H1 (cell line): ENCODE measurements at regions not wholly inside any gene's neighbourhood (a gene's known extent, or its start where the extent isn't known, plus 50 kb on each side); places are given as distances from the start of the nearest gene placed in this dataset.

Source experiments
- CTCF ChIA-PET: fragments of 300-600 bp; sonication (Branson Sonifier 250); formaldehyde crosslinking; loops from one replicate; lab custom pipeline; 2021; ENCODE audit not compliant: partially characterized antibody; lab: Charles Lee
- POLR2A ChIA-PET: fragments of 300-600 bp; sonication (Branson Sonifier 250); formaldehyde crosslinking; loops from one replicate; lab custom pipeline; 2021; ENCODE audit warnings: inconsistent platforms; ENCODE audit not compliant: partially characterized antibody; lab: Charles Lee
- DNase-seq, 2 experiments: peaks; one replicate each; pipeline versions ENCODE4 v3.0.0 to v3.0.0-alpha.2; 2010 to 2022; ENCODE audit warnings: low spot score in 2 of 2, low read depth in 1 of 2, mixed read lengths in 1 of 2
- FAIRE-seq: peaks from 2 replicates; lab custom pipeline; 2011; peaks lifted over from hg19 to GRCh38; lab: Jason Lieb, UNC
- H2AFZ ChIP-seq: 2 replicates; pipeline ENCODE4 v1.8.1; 2012; ENCODE audit warnings: low read length, inconsistent platforms
- H2AK5ac ChIP-seq: 2 replicates; pipeline ENCODE4 v1.6.1; 2013; ENCODE audit warnings: low read depth, low read length
- H2BK120ac ChIP-seq: replicated peaks from 2 replicates; pipeline ENCODE3; 2013; ENCODE audit warnings: low read depth, low read length, inconsistent platforms
- H2BK12ac ChIP-seq: 2 replicates; pipeline ENCODE4 v1.6.1; 2013; ENCODE audit warnings: low read depth, low read length
- H2BK15ac ChIP-seq: 2 replicates; pipeline ENCODE4 v1.6.1; 2013; ENCODE audit warnings: low read length
- H2BK20ac ChIP-seq: 2 replicates; pipeline ENCODE4 v1.6.1; 2013; ENCODE audit warnings: low read length
- H2BK5ac ChIP-seq: 2 replicates; pipeline ENCODE4 v1.6.1; 2013; ENCODE audit warnings: low read depth, low read length
- H3K14ac ChIP-seq: 2 replicates; pipeline ENCODE4 v1.6.1; 2013; ENCODE audit warnings: inconsistent platforms; ENCODE audit not compliant: insufficient read length
- H3K18ac ChIP-seq: 2 replicates; pipeline ENCODE4 v1.6.1; 2013; ENCODE audit warnings: low read length; ENCODE audit errors: extremely low read depth
- H3K23ac ChIP-seq: 2 replicates; pipeline ENCODE4 v1.6.1; 2013; ENCODE audit warnings: inconsistent platforms; ENCODE audit not compliant: insufficient read length
- H3K23me2 ChIP-seq: 2 replicates; pipeline ENCODE4 v1.6.1; 2013; ENCODE audit warnings: low read depth, low read length
- H3K27ac ChIP-seq: 2 replicates; pipeline ENCODE4 v1.6.1; 2011; ENCODE audit warnings: low read depth, low read length, inconsistent platforms
- H3K27me3 ChIP-seq, 4 experiments: replicated peaks in 1 of 4; 1 replicate in 1 of 4; 2 replicates in 3 of 4; pipeline versions ENCODE4 v1.6.1 to v1.8.1; 2011 to 2013; ENCODE audit warnings: low read length in 3 of 4, mild to moderate bottlenecking in 3 of 4, inconsistent platforms in 2 of 4, mixed read lengths in 2 of 4, moderate library complexity in 1 of 4; ENCODE audit not compliant: control insufficient read depth in 3 of 4, insufficient read depth in 3 of 4; ENCODE audit errors: extremely low read depth in 1 of 4
- H3K36me3 ChIP-seq, 4 experiments: 2 replicates each; pipeline versions ENCODE4 v1.6.1 to v1.8.1; 2011 to 2013; ENCODE audit warnings: mild to moderate bottlenecking in 4 of 4, low read length in 3 of 4, moderate library complexity in 2 of 4, control low read depth in 1 of 4, inconsistent platforms in 1 of 4; ENCODE audit not compliant: insufficient read depth in 4 of 4, control insufficient read depth in 2 of 4
- H3K4ac ChIP-seq: replicated peaks from 2 replicates; pipeline ENCODE3; 2013; ENCODE audit warnings: low read length, low read depth, mixed read lengths, inconsistent platforms; ENCODE audit not compliant: insufficient read length
- H3K4me1 ChIP-seq, 4 experiments: replicated peaks in 1 of 4; 1 replicate in 1 of 4; 2 replicates in 3 of 4; pipeline versions ENCODE4 v1.6.1 to v1.8.1; 2011 to 2013; ENCODE audit warnings: low read length in 3 of 4, inconsistent platforms in 2 of 4, mixed read lengths in 1 of 4; ENCODE audit not compliant: insufficient read depth in 4 of 4, control insufficient read depth in 3 of 4
- H3K4me2 ChIP-seq, 2 experiments: 2 replicates each; pipeline versions ENCODE4 v1.6.1 to v1.8.1; 2011 to 2013; ENCODE audit warnings: low read depth in 2 of 2, low read length in 2 of 2, control low read depth in 1 of 2, inconsistent platforms in 1 of 2, mild to moderate bottlenecking in 1 of 2; ENCODE audit not compliant: insufficient read depth in 1 of 2
- H3K4me3 ChIP-seq, 4 experiments: fragments of 200-600, 300-600 bp in 1 of 4; sonication (generic), shearing (Covaris generic), sonication (Bioruptor Twin) in 1 of 4; 2 replicates each; pipeline versions ENCODE4 v1.5.1 to v1.8.1; 2011 to 2016; ENCODE audit warnings: low read length in 4 of 4, low read depth in 3 of 4, control low read depth in 2 of 4, inconsistent platforms in 2 of 4, mild to moderate bottlenecking in 2 of 4, mixed read lengths in 1 of 4, moderate library complexity in 1 of 4; ENCODE audit not compliant: insufficient read depth in 2 of 4; ENCODE audit errors: extremely low read depth in 1 of 4
- H3K56ac ChIP-seq: replicated peaks from 2 replicates; pipeline ENCODE3; 2013; ENCODE audit warnings: low read depth, mild to moderate bottlenecking, mixed read lengths, low read length, inconsistent platforms; ENCODE audit not compliant: insufficient read length
- H3K79me1 ChIP-seq: 2 replicates; pipeline ENCODE4 v1.6.1; 2013; ENCODE audit warnings: low read depth, low read length, control low read depth
- H3K79me2 ChIP-seq, 2 experiments: 2 replicates each; pipeline versions ENCODE4 v1.6.1 to v1.8.1; 2012 to 2013; ENCODE audit warnings: low read length in 2 of 2, mild to moderate bottlenecking in 2 of 2, inconsistent platforms in 1 of 2; ENCODE audit not compliant: insufficient read depth in 2 of 2, control insufficient read depth in 1 of 2
- H3K9ac ChIP-seq, 4 experiments: replicated peaks in 1 of 4; 1 replicate in 1 of 4; 2 replicates in 3 of 4; pipeline versions ENCODE4 v1.6.1 to v1.8.1; 2011 to 2013; ENCODE audit warnings: low read depth in 3 of 4, low read length in 3 of 4, control low read depth in 2 of 4, mild to moderate bottlenecking in 2 of 4, moderate library complexity in 2 of 4, inconsistent platforms in 1 of 4; ENCODE audit errors: extremely low read depth in 1 of 4
- H3K9me3 ChIP-seq, 2 experiments: 2 replicates each; pipeline versions ENCODE4 v1.6.1 to v1.8.1; 2012 to 2013; ENCODE audit warnings: mild to moderate bottlenecking in 2 of 2, moderate library complexity in 2 of 2, control low read depth in 1 of 2, inconsistent platforms in 1 of 2, low read depth in 1 of 2, low read length in 1 of 2, mixed read lengths in 1 of 2; ENCODE audit not compliant: insufficient read depth in 2 of 2
- H4K20me1 ChIP-seq, 2 experiments: replicated peaks in 1 of 2; 2 replicates each; pipeline versions ENCODE3 to v1.8.1; 2011 to 2013; ENCODE audit warnings: inconsistent platforms in 2 of 2, low read length in 2 of 2, mild to moderate bottlenecking in 1 of 2; ENCODE audit not compliant: insufficient read depth in 2 of 2, control insufficient read depth in 1 of 2
- H4K5ac ChIP-seq: 2 replicates; pipeline ENCODE4 v1.6.1; 2013; ENCODE audit warnings: low read length, low read depth, mixed read lengths, inconsistent platforms; ENCODE audit not compliant: insufficient read length
- H4K8ac ChIP-seq: 2 replicates; pipeline ENCODE4 v1.8.0; 2013; ENCODE audit warnings: mild to moderate bottlenecking, moderate library complexity, low read length, inconsistent platforms; ENCODE audit not compliant: insufficient read depth; ENCODE audit errors: extremely low read depth
- H4K91ac ChIP-seq: replicated peaks from 2 replicates; pipeline ENCODE3; 2013; ENCODE audit warnings: low read length, mixed read lengths, inconsistent platforms; ENCODE audit not compliant: insufficient read length
- ATF2 ChIP-seq: IDR thresholded peaks from 2 replicates; pipeline ENCODE4 v1.6.1; 2012; ENCODE audit warnings: low read length, inconsistent platforms
- CHD1 ChIP-seq: IDR thresholded peaks from 2 replicates; pipeline ENCODE4 v1.6.1; 2012; ENCODE audit warnings: low read depth, low read length, improper control_type of control experiment
- CTCF ChIP-seq, 3 experiments: IDR thresholded peaks; 1 replicate in 2 of 3; 2 replicates in 1 of 3; pipeline versions ENCODE4 v1.5.1 to v1.6.1; 2011; ENCODE audit warnings: low read length in 3 of 3, mild to moderate bottlenecking in 3 of 3, inconsistent platforms in 2 of 3, low read depth in 1 of 3, moderate library complexity in 1 of 3; ENCODE audit not compliant: insufficient read depth in 1 of 3; ENCODE audit errors: control extremely low read depth in 1 of 3
- EZH2 ChIP-seq: fragments of 200-600 bp; sonication (generic); IDR thresholded peaks from 2 replicates; pipeline ENCODE4 v1.7.1; 2012; ENCODE audit warnings: low read depth, mild to moderate bottlenecking, moderate library complexity, low read length, inconsistent platforms; ENCODE audit not compliant: severe bottlenecking
- JUND ChIP-seq: IDR thresholded peaks from 2 replicates; pipeline ENCODE4 v1.6.1; 2011; ENCODE audit warnings: mild to moderate bottlenecking, improper control_type of control experiment, low read length
- RNF2 ChIP-seq: fragments of 200-900, 300-1000 bp; sonication (generic); IDR thresholded peaks from 2 replicates; pipeline ENCODE4 v1.7.1; 2016; ENCODE audit warnings: borderline replicate concordance, low read depth, mild to moderate bottlenecking, antibody characterized with exemption, low read length; ENCODE audit not compliant: poor library complexity, severe bottlenecking; ENCODE audit errors: missing control alignments
- SRF ChIP-seq: IDR thresholded peaks from 2 replicates; pipeline ENCODE4 v1.6.1; 2011; ENCODE audit warnings: mild to moderate bottlenecking, low read depth, low read length, moderate library complexity
- TBP ChIP-seq: IDR thresholded peaks from 2 replicates; pipeline ENCODE4 v1.6.1; 2011; ENCODE audit warnings: low read depth, low read length, improper control_type of control experiment
- WGBS, 2 experiments: shearing (Covaris generic) in 1 of 2; methylation state at CpG; one replicate each; pipeline versions ENCODE4 v1.1.6 to v1.1.7; 2013 to 2015; ENCODE audit warnings: low lambda C conversion rate in 2 of 2, mixed read lengths in 2 of 2, inconsistent platforms in 1 of 2, low coverage in 1 of 2, missing lambda C conversion rate in 1 of 2; ENCODE audit not compliant: insufficient replicate concordance in 2 of 2, insufficient coverage in 1 of 2, insufficient read length in 1 of 2; ENCODE audit errors: extremely low coverage in 1 of 2, missing lambda C conversion rate in 1 of 2; 5-methylcytosine and 5-hydroxymethylcytosine counted together
- TF ChIP-seq, protein P1 (sequence below): IDR thresholded peaks from 2 replicates; pipeline ENCODE4 v1.6.1; 2012; ENCODE audit warnings: inconsistent platforms

DNA sequence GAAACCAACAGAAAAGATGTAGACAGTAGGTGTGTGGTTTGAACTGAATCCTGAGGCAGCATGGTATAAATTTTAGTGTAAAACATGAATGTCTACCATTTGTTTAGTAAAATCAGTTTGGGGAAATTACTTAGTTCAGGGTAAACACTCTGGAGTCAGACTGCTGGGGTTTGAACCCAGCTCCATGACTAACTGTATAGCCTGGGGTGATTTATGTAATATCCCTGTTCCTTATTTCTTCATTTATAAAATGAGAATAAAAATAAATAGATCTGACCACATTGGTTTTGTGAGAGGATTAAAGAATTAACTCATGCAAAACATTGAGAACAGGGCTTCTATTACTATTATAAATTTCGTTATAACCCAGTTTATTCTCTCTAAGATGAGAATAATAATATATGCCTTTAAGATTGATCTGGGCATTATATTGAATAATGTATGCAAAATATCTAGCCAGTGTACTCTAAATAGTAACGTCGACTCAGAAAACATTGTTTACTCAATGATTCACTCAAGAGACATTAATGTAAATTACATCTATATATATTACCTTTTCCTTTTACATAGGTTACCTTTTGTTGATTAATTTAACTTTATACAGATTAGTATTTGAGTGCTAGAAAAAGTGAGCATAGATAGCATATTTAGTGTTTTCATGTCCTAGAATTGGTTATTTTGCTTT, 120.6 kb upstream of the KCNJ16 start:
- H3K9ac ChIP-seq = no peak overlapping the region
- no peaks in the 10 kb centered on the region for H3K79me2 ChIP-seq
- TF ChIP-seq, protein P1, sequence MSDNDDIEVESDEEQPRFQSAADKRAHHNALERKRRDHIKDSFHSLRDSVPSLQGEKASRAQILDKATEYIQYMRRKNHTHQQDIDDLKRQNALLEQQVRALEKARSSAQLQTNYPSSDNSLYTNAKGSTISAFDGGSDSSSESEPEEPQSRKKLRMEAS = no peak
- TF ChIP-seq ATF2 = no peak
- no peak for TF ChIP-seq TBP
- TF ChIP-seq SRF = no peak
- TF ChIP-seq JUND = no peak
- no peak for TF ChIP-seq CTCF (IDR thresholded peaks at IDR 0.05; ENCODE audit: control extremely low read depth in 1 of 3, insufficient read depth in 1 of 3, low read depth in 1 of 3, low read length in 3 of 3)
- TF ChIP-seq RNF2 = no peak
- TF ChIP-seq CHD1 = no peak
- no peak for TF ChIP-seq EZH2
- TF ChIP-seq, all 59 proteins: peak for 0
- H3K23ac ChIP-seq = no peak overlapping the region
- no peak overlapping the region for H3K27ac ChIP-seq
- no peaks in the 10 kb centered on the region for H3K27me3 ChIP-seq
- 91% methylated on average over 3 of the region's 3 CpGs; no CpG with 5 or more reads in 1 of the 2 experiments for WGBS, 2 experiments
- ChIA-PET POLR2A (no interaction called here), CTCF (no interaction called here)
- no peak overlapping the region for H4K5ac ChIP-seq
- H3K14ac ChIP-seq = no peak overlapping the region
- no peak overlapping the region for H2AFZ ChIP-seq
- no peak overlapping the region for H2BK12ac ChIP-seq
- no peak overlapping the region for H3K4ac ChIP-seq
- no peaks in the 10 kb centered on the region for H3K79me1 ChIP-seq
- no peak overlapping the region for H2AK5ac ChIP-seq
- H3K36me3 ChIP-seq = no peaks in the 10 kb centered on the region
- H3K4me1 ChIP-seq = no peaks in the 10 kb centered on the region
- H3K18ac ChIP-seq = no peak overlapping the region
- no peak overlapping the region for H2BK15ac ChIP-seq
- H4K20me1 ChIP-seq = no peaks in the 10 kb centered on the region
- no peak overlapping the region for H4K8ac ChIP-seq
- H4K91ac ChIP-seq = no peak overlapping the region
- H2BK5ac ChIP-seq = no peak overlapping the region
- no peak overlapping the region for H3K4me2 ChIP-seq
- FAIRE-seq (no peak), DNase-seq (no peak)
- H2BK20ac ChIP-seq = no peak overlapping the region
- no peak overlapping the region for H2BK120ac ChIP-seq
- H3K56ac ChIP-seq = no peak overlapping the region
- no peaks in the 10 kb centered on the region for H3K9me3 ChIP-seq
- H3K23me2 ChIP-seq = no peaks in the 10 kb centered on the region
- H3K4me3 ChIP-seq = no peak overlapping the region
